HCT116 (cell line): ENCODE measurements at regions not wholly inside any gene's neighbourhood (a gene's known extent, or its start where the extent isn't known, plus 50 kb on each side); places are given as distances from the start of the nearest gene placed in this dataset.

Source experiments
- ATAC-seq: fragments of 200-7000 bp; cut with Tn5 transposase; 2 replicates; pipeline ENCODE4 v1.9.1; 2020; ENCODE audit warnings: mild to moderate bottlenecking, moderate library complexity
- BruUV-seq: library from RNA; stranded (reverse); fragments of 400-500 nt; replicated peaks from 2 replicates; lab custom pipeline; 2021; lab: Mats Ljungman, UMichigan
- CTCF ChIA-PET: fragments of 300-600 bp; sonication (Branson Sonifier 250); formaldehyde crosslinking; loops from one replicate; lab custom pipeline; 2021; ENCODE audit warnings: antibody characterized with exemption; lab: Charles Lee
- POLR2A ChIA-PET: fragments of 300-600, 350-600 bp; sonication (Branson Sonifier 250); formaldehyde crosslinking; loops from one replicate; lab custom pipeline; 2021; ENCODE audit warnings: antibody characterized with exemption; lab: Charles Lee
- RAD21 ChIA-PET, 2 experiments: fragments of 300-600 bp; sonication (Branson Sonifier 250); formaldehyde crosslinking; loops; one replicate each; lab custom pipeline; 2023; ENCODE audit warnings: low total read pairs in 2 of 2; ENCODE audit not compliant: uncharacterized antibody in 2 of 2, unreplicated experiment in 2 of 2, low non-redundant PET in 1 of 2; lab: Charles Lee
- DNase-seq: peaks from one replicate; pipeline ENCODE4 v3.0.0-alpha.2; 2010; ENCODE audit warnings: low read depth, low spot score
- H2AFZ ChIP-seq: fragments of 200-600 bp; shearing (Covaris generic), sonication (generic); 2 replicates; pipeline ENCODE4 v1.6.1; 2017; ENCODE audit warnings: low read depth, mixed run types, mixed read lengths, antibody characterized with exemption, low read length; ENCODE audit not compliant: poor library complexity, severe bottlenecking
- H3K27ac ChIP-seq: 2 replicates; pipeline ENCODE4 v1.5.1; 2012; ENCODE audit warnings: low read depth, low read length
- H3K27me3 ChIP-seq: fragments of 200-600 bp; sonication (generic); 2 replicates; pipeline ENCODE4 v1.6.1; 2016; ENCODE audit warnings: mixed run types, low read length, mixed read lengths; ENCODE audit not compliant: insufficient read depth
- H3K36me3 ChIP-seq, 2 experiments: fragments of 200-500 bp in 1 of 2; fragments of 200-600 bp in 1 of 2; sonication (Bioruptor generic) in 1 of 2; sonication (generic) in 1 of 2; 2 replicates each; pipeline versions ENCODE4 v1.5.1 to v1.6.1; 2014 to 2016; ENCODE audit warnings: low read length in 2 of 2, inconsistent platforms in 1 of 2, mixed read lengths in 1 of 2, mixed run types in 1 of 2; ENCODE audit not compliant: insufficient read depth in 2 of 2, control insufficient read depth in 1 of 2
- H3K4me1 ChIP-seq, 2 experiments: fragments of 200-600 bp in 1 of 2; sonication (generic) in 1 of 2; 2 replicates each; pipeline versions ENCODE4 v1.5.1 to v1.6.1; 2012 to 2017; ENCODE audit warnings: low read length in 2 of 2, inconsistent platforms in 1 of 2, mild to moderate bottlenecking in 1 of 2, mixed read lengths in 1 of 2, mixed run types in 1 of 2, moderate library complexity in 1 of 2; ENCODE audit not compliant: insufficient read depth in 2 of 2, control insufficient read depth in 1 of 2
- H3K4me2 ChIP-seq: fragments of 200-600 bp; sonication (generic); 2 replicates; pipeline ENCODE4 v1.6.1; 2017; ENCODE audit warnings: mixed run types, low read length, mixed read lengths
- H3K4me3 ChIP-seq, 2 experiments: fragments of 200-600 bp in 1 of 2; sonication (generic) in 1 of 2; replicated peaks in 1 of 2; 2 replicates each; pipeline ENCODE4 v1.5.1; 2011 to 2016; ENCODE audit warnings: low read length in 2 of 2, control low read depth in 1 of 2, low read depth in 1 of 2, mild to moderate bottlenecking in 1 of 2, mixed read lengths in 1 of 2, mixed run types in 1 of 2
- H3K79me2 ChIP-seq: fragments of 200-600 bp; sonication (generic); 2 replicates; pipeline ENCODE4 v1.6.1; 2017; ENCODE audit warnings: mild to moderate bottlenecking, mixed run types, low read length, moderate library complexity, mixed read lengths; ENCODE audit not compliant: insufficient read depth
- H3K9ac ChIP-seq: fragments of 200-600 bp; sonication (generic); 2 replicates; pipeline ENCODE4 v1.6.1; 2016; ENCODE audit warnings: low read length, mixed read lengths
- H3K9me2 ChIP-seq: fragments of 200-600 bp; sonication (generic), shearing (Covaris generic); 2 replicates; pipeline ENCODE4 v1.6.1; 2017; ENCODE audit warnings: mixed run types, mild to moderate bottlenecking, moderate library complexity; ENCODE audit not compliant: insufficient read depth
- H3K9me3 ChIP-seq, 2 experiments: fragments of 200-500 bp in 1 of 2; fragments of 200-600 bp in 1 of 2; sonication (Bioruptor generic) in 1 of 2; sonication (generic) in 1 of 2; 2 replicates each; pipeline ENCODE4 v1.6.1; 2014 to 2017; ENCODE audit warnings: low read length in 2 of 2, mixed read lengths in 2 of 2, inconsistent platforms in 1 of 2, low read depth in 1 of 2, mild to moderate bottlenecking in 1 of 2, mixed run types in 1 of 2, moderate library complexity in 1 of 2; ENCODE audit not compliant: control insufficient read depth in 1 of 2, insufficient read depth in 1 of 2
- H4K20me1 ChIP-seq: fragments of 200-600 bp; sonication (generic), shearing (Covaris generic); 2 replicates; pipeline ENCODE4 v1.6.1; 2017; ENCODE audit warnings: mixed run types, mild to moderate bottlenecking, moderate library complexity; ENCODE audit not compliant: insufficient read depth
- EZH2 ChIP-seq: fragments of 200-600 bp; sonication (generic); IDR thresholded peaks from 2 replicates; pipeline ENCODE4 v1.6.1; 2017; ENCODE audit warnings: antibody characterized with exemption, mixed run types
- FOSL1 ChIP-seq: IDR thresholded peaks from 2 replicates; pipeline ENCODE4 v1.6.1; 2012; ENCODE audit warnings: low read depth
- POLR2AphosphoS5 ChIP-seq: IDR thresholded peaks from 2 replicates; pipeline ENCODE4 v1.6.1; 2011; ENCODE audit warnings: mild to moderate bottlenecking, low read depth, low read length, moderate library complexity
- RAD21 ChIP-seq: IDR thresholded peaks from 2 replicates; pipeline ENCODE4 v1.6.1; 2012; ENCODE audit warnings: low read depth, mild to moderate bottlenecking
- SIN3A ChIP-seq: IDR thresholded peaks from 2 replicates; pipeline ENCODE4 v1.6.1; 2012; ENCODE audit warnings: low read depth
- SRF ChIP-seq: IDR thresholded peaks from 2 replicates; pipeline ENCODE4 v1.6.1; 2012; ENCODE audit warnings: low read depth
- YY1 ChIP-seq: IDR thresholded peaks from 2 replicates; pipeline ENCODE4 v1.6.1; 2011; ENCODE audit warnings: low read length, low read depth, moderate library complexity, mild to moderate bottlenecking; ENCODE audit not compliant: insufficient replicate concordance; ENCODE audit errors: extremely low read depth
- ZNF274 ChIP-seq: fragments of 200-500 bp; sonication (Bioruptor generic); IDR thresholded peaks from 2 replicates; pipeline ENCODE4 v1.6.1; 2014; ENCODE audit warnings: mild to moderate bottlenecking, low read depth, low read length, inconsistent platforms
- intact Hi-C: fragments of 100-400 bp; cut with micrococcal nuclease; formaldehyde crosslinking; loops from 2 replicates; pipeline ENCODE4 v1.10.0; 2022
- TF ChIP-seq, protein P1 (sequence below): IDR thresholded peaks from 2 replicates; pipeline ENCODE4 v1.6.1; 2011; ENCODE audit warnings: mild to moderate bottlenecking, low read length, moderate library complexity; ENCODE audit not compliant: insufficient replicate concordance; ENCODE audit errors: extremely low read depth

DNA sequence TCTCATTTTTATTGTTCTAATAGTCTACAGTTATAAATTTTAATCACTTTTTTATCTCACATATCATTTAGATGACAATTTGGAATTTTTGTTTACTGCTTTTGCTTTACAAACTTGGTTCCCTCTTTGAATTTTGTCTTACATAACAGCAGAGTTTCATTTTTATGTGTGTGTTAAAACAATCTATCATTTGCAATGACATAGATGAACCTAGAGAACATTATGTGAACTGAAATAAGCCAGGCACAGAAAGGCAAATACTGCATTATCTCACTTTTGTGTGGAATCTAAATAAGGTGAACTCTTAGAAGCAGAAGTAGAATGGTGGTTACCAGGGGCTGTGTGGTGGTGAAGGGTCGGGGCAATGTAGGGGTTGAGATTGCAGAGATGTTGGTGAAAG lies 170.7 kb downstream of the GASK1B start:
- H3K4me3 ChIP-seq: no peak overlapping the region
- peak overlapping the region; percentile 29 for H2AFZ ChIP-seq
- no peaks in the 10 kb centered on the region for H3K27me3 ChIP-seq
- intact Hi-C loops: no loop called here
- no TSS peak for BruUV-seq
- H3K4me1 ChIP-seq: no peaks in the 10 kb centered on the region
- no peak overlapping the region for H3K27ac ChIP-seq
- no peaks in the 10 kb centered on the region for H3K36me3 ChIP-seq
- no peaks in the 10 kb centered on the region for H4K20me1 ChIP-seq
- no peak for ATAC-seq
- no peak overlapping the region for H3K4me2 ChIP-seq
- RAD21 ChIA-PET: no interaction called here
- POLR2A ChIA-PET: no interaction called here
- DNase-seq: no peak
- H3K9ac ChIP-seq: no peak overlapping the region
- H3K9me2 ChIP-seq: no peaks in the 10 kb centered on the region
- no peaks in the 10 kb centered on the region for H3K9me3 ChIP-seq
- CTCF ChIA-PET: interaction anchor here (1.2 kb wide), 1 partner anchor 170 kb away, joined by 3 read pairs; no protein-coding TSS in a partner anchor
- TF ChIP-seq ZNF274 (no peak), POLR2AphosphoS5 (no peak), SRF (no peak), SIN3A (no peak), EZH2 (no peak), RAD21 (no peak), YY1 (no peak), FOSL1 (no peak)
- TF ChIP-seq, protein P1, sequence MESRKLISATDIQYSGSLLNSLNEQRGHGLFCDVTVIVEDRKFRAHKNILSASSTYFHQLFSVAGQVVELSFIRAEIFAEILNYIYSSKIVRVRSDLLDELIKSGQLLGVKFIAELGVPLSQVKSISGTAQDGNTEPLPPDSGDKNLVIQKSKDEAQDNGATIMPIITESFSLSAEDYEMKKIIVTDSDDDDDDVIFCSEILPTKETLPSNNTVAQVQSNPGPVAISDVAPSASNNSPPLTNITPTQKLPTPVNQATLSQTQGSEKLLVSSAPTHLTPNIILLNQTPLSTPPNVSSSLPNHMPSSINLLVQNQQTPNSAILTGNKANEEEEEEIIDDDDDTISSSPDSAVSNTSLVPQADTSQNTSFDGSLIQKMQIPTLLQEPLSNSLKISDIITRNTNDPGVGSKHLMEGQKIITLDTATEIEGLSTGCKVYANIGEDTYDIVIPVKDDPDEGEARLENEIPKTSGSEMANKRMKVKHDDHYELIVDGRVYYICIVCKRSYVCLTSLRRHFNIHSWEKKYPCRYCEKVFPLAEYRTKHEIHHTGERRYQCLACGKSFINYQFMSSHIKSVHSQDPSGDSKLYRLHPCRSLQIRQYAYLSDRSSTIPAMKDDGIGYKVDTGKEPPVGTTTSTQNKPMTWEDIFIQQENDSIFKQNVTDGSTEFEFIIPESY: no peak
- no peaks in the 10 kb centered on the region for H3K79me2 ChIP-seq
